GM18868 (cell line): ENCODE measurements at regions not wholly inside any gene's neighbourhood (a gene's known extent, or its start where the extent isn't known, plus 50 kb on each side); places are given as distances from the start of the nearest gene placed in this dataset.

Source experiments
- ATAC-seq: cut with Tn5 transposase; IDR thresholded peaks from one replicate; pipeline ENCODE4 v1.9.1; 2021; ENCODE audit warnings: mild to moderate bottlenecking, moderate library complexity; ENCODE audit not compliant: unreplicated experiment

DNA sequence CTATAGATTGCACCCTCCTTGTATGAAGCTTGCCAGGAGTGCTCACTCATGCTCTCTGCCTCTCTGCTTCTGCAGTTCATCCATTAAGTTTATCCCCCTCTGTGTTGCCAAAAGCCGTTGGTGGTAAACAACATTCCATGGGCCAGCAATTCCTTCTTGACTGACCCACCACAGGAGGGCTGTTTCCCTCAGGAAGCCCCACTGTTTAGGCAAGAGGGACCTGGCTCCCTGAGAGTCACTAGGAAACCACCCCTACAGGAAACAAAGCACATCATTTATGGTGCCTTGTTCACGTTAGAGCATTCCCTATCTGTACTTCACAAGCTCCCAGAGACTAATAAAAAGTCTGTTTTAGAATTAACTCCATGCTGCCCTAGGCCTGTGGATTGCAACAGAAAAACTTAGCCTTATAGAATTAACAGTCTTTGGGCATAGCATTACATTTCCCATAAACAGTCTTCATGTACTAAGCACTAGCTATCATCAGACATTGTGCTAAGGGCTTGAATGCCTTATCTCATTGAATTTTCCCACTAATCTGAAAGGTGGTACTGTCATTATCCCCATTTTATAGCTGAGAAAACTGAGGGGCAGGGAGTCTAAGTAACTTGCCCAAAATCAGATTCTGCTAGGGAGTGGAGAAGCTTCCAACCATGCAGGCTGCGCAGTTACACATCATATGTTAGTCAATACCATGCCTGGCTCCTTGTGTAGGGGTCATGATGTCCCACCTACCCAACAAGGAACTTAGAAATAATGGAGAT, 149.9 kb downstream of the SHQ1 start:
- no peak for ATAC-seq

DNA sequence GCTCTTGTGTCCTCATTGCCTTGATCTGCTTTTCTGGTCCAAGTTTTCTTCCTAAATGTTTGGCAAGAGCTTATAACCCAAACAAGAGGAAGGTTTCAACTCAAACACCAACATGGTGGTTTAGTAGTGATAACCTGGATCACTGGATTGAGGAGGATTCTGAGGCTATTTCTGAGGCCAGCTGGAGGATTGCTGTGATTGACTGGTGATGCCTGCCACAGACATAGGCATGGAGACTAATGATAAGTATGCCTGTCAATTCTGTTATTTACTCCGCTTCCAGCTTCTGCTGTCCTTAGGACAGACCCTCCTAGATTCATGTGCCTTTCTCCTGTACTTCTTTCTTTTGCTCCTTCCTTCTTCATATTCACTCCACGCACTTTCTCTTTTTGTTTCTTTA, 150.5 kb downstream of the SHQ1 start:
- no peak for ATAC-seq

DNA sequence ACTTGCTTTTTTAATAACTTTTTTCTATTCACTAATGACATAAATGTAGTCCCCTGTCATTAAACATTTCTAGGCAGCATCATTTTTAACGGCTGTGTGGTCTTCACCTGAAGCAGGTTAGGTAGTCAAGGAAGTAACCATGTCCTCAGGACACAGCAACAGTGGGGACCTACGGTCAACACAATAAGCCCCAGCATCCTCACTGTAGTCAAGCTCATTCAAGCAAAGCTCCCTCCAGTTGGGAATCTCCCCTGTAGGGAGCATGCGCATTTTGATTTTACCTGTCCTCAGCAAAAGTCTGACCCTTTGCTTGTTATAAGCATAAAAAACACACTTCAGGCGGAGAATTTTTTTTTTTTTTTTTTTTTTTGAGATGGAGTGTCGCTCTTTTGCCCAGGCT, 151.4 kb downstream of the SHQ1 start:
- ATAC-seq: no peak

DNA sequence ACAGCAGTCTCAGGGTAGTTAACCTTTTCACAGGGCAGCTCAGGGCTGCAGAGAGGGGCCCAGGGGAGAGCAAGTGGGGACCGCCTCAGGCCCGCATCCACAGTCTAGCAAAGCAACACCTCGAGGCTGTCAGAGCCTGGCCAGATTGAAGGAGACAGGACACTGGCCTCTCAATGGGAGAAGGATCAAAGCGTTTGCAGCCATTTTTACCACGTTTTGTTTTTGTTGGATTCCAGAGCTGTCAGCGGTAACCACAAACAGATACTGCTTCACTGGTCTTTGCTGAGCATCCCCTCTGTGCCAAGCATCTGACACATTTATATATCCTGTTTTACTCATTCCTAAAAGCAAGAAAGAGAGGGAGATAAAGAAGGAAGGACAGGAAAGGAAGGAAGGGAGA, 153.8 kb downstream of the SHQ1 start:
- no peak for ATAC-seq

DNA sequence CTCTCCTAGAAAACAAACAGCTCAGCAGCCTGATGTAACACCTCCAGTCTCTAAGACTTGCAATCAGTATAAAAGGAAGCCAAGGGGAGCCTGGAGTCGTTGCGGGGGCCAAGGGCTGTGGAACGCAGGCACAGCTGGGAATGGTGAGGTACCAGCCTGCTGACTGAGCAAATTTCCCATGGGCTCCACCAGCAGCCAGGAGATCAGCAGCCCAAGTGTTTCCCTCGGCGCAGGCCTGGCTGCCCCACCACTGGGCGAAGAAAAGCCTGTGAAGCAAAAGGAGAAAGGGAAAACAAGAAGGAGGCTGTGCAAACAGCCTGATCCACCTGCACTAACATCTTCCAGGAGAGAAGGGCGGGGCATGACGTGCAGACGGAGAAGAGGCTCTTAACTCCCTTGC, 155.3 kb downstream of the SHQ1 start:
- ATAC-seq: no peak

DNA sequence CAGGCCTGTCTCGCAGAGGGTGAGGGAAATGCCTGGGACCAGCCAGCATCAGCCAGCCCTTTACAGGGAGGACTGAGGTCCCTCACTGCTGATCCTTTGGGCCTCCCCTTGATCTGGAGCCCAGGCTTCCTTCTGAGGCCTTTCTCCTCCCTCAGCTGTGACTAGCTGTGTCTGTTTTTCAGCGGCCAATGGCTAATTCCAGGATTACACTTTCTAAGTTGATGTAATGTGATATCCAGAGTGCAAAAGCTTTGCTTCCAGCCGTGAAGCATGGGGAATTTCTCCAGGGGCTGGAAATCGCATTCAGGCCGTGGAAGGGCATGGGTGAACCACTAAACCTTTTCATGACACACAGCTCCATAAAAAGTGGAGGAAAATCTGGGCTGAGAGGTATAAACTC, 157.6 kb downstream of the SHQ1 start:
- no peak for ATAC-seq

DNA sequence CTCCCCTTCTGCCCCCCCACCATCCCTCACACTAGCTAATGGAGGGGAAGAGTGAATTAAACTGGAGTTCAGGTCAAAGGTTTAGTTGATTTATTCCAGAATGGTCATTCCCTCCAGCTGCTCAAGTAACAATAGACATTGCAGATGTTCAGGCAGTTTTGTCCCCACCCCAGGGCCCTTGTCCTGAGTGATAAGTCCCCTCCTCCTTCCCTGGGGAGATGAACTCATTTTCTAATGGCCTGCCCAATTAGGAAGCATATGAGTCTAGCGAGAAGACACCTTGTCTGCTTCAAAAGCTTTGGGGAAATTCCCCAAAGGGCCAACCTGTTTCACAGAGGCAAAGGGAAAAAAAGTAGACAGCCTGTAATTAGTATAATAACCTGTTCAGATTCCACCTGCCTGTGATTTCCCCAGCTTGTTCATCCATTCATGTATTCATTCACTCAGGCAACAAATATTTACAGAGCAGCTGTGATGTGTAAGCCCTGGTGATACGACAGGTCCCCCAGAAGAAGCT, 165.3 kb downstream of the SHQ1 start:
- peak; percentile 73 for ATAC-seq

DNA sequence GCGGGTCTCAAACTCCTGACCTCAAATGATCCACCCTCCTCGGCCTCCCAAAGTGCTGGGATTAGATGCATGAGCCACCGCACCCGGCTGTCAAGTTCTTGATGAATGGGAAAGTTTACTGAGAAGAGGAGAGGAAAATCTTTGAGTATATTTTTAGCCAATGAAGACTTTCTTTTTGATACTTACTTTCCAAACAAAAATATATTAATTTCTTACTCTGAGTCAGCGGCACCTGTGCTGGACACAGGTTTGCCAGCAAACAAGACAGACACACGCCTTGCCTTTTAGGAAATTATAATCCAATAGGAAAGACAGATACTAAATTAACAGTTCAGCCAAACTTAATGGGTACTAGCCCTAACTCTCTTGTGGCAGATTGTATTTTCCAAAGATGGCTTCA, 166.6 kb downstream of the SHQ1 start:
- ATAC-seq: no peak

DNA sequence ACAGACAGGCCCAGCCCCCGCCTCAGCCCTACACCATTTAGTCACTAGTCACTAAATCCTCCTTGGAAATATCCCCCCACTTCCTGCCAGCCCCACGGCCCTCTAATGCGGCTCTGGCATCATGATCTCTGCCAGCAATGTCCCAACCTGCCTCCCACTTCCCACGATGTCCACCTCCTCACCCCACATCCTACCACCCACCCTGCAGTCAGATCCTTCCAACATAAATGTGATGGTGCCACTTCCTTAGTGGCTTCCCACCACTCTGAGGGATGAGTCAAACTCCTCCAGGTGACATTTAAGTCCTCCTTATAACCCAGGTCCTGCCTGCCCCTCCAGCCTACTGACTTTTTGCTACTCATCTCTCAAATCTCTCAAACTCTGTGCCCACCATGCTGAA, 167.5 kb downstream of the SHQ1 start:
- ATAC-seq: no peak

DNA sequence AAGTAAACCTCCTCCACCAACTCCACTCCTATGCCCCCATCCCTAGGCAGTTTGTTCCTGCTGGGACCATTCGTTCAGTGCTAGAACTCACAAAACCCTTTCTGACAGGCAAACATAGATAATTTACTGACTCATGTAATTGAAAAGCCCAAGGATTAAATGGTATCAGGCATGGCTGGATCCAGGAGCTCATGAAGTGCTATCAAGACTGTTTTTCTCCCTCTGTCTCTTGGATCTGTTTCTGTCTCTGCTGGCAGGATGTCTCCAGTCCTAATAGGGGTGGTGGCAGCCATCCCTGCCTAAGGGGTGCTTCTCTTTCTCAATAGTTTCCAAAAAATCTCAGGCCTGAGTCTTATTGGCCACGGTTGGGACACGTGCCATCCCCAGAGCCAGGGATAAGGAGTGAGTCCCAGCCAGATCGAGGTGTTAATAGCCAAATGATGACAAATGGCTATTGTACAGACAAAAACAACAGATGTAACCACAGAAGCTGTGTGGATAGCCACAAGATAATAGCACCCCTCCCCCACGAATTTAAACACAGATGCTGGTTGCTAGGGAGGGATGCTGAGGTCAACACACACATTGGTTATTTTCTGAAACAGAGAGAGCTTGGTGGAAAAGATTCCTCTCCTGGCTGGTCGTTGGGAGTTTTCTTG, 168.6 kb downstream of the SHQ1 start:
- ATAC-seq: no peak

DNA sequence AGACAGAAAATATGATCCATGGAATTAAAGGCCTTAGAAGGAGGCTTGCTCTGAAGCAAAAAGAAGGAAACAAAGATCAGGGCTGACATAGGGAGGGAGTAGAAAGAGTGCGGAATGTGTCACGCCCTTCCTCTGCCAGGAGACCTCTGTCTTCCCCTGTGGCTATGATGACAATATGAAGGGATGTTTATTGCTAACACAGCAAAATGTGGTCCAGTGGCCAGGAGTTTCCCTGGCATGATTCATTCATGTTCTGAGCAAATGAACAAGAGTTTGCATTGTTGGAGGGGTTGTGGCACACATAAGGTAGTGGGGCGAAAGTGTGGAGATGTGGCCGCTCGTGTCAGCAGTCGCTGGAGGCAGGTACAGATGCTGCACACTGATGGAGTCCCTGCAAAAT, 169.4 kb downstream of the SHQ1 start:
- ATAC-seq: no peak

DNA sequence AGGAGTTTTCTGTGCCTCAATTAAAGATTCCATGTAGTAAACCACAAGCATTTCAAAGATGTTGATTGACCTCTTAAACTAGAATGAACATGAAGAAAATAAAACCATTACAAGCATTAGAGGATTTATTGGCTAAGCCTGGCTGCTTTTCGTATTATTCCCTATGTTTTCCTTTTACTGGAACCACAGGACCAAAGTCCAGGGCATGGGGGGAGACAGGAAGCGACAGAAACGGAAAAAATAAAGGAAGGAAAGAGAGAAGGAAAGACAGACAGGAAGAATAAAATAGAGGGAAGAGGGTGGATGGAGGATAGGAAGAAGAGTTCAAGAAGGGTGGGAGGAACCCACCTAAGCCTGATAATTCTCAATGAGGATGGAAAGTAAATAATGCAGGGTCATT, 169.9 kb downstream of the SHQ1 start:
- no peak for ATAC-seq

DNA sequence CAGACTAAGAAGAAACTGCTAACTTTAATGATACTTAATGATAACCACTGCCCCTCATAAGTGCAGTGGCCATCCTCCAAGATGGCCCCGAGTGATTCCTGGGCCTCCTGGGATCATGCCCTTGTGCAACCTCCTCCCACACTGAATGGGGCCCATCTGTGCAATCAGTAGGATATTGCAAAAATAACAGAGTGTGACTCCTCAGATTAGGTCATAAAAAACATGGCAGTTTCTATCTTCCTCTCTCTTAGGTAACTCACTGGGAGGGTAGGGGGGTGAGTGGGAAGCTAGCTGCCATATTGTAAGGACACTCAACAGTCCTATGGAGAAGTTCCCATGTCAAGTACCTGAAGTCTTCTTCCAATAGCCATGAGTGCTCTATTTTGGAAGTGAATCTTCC, 173.0 kb downstream of the SHQ1 start:
- ATAC-seq: no peak

DNA sequence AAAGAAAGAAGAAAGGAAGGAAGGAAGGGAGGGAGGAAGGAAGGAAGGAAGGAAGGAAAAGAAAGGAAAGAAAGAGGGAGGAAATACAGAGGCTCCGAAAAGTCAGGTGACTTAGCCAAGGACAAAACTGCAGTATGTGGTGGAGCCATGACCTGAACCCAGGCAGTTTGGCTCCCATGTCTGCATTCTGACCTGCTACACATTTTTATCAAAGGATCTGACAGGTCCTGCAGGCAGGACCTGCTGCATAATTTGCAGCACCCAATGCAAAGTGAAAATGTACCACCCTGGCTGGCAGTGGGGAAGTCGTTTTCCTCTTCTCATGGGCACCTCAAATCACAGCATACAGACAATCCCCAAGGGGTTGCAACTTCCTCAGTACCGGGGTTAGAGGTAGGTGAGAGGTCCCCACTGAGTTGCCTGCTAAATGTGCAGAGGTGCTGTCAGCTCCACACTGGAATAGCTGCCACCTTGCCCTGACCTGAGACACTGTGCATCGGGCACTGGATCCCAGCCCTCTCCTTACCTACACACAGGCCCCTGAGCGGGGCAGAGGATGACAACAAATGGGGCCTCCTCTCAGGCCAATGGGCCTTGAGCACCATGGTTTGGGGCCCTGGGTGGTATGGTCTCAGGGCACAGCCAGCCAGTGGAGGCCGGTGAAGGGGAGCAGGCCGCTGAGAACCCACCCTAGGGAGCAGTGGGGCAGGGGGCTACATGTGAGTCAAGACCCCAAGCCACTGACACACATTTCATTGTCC, 175.1 kb downstream of the SHQ1 start:
- ATAC-seq: no peak

DNA sequence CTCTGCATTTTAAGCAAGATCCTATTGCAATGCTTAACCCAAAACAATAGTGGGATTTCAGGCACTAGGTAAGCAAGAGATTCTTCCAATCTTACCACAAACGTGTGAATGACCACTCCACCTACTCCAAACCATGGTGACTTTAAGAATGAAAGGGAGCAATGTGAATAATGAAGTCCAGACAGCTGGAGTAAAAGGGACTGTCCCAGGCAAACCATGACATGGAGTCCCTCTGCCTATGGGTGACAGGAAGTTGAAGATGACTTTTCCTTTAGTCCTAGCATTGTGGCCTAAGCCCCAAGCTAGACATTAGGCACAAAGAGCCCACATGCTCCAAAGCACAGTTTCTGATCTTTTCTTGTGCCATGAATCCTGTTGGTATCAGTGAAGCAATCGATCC, 179.0 kb downstream of the SHQ1 start:
- no peak for ATAC-seq

DNA sequence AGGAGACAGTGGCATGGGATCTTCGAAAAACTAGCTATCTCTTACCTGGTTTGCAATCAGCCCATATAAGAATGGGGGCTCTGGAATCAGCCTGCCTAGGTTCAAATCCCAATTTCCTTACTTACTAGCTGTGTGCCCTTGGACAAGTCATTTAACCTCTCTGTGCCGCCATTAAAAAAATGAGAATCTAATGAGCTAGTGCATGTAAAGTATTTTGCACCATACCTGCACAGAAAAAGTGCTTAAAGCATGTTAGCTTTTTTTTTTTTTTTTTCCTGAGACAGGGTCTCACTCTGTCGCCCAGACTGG, 181.8 kb downstream of the SHQ1 start:
- ATAC-seq: no peak

DNA sequence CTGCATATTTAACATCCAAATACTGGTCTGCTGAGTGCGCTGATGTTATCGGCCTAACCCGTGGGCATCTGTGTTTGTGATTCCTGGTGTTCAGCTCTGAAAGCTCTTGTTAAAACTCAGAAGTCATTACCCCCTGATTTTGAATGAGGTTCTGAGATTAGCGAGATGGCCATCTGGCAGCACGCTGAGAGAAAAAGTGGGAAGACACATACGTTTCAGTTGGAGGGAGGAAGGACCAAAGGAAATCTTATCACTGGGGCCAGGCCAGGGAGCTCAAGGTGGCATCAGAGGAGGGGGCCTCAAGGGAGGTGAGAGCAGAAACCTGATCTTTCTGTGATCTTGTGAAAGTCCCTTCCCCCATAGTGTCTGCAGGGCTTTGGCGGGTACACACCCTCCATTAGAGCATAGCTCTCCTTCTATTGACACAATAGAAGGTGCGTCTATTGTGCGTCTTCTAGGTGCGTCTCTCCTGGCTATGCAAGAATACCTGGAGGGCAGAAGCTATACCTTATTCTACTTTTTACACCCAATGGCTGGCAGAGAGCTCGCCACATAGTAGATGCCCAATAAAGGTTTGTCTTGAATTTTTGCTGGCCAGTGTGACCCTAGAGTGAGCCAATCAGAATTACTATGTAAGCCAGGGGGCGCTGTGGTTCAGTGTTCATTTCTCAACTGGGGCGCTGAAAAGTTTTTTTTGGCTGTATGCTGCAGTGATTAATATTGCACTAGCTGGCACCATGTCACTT, 182.4 kb downstream of the SHQ1 start:
- peak; percentile 63 for ATAC-seq

DNA sequence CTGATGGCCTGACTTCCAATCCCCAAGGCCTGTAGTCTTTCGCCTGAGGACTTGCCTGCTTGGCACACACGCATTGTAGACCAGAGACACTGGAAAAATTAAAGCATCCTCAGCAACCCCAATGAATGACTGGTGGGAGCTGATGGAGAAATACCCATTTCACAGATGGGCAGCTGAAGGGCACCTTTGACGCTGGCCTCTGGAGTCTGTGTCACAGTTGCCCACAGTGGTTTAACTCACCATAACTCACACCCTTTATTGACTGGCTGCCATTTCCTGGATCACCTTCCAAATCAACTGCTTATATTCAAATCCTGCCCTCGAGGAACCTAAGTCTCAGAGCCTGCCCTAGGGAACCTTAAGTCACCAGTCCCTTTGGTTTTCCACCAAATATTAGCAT, 183.1 kb downstream of the SHQ1 start:
- no peak for ATAC-seq

DNA sequence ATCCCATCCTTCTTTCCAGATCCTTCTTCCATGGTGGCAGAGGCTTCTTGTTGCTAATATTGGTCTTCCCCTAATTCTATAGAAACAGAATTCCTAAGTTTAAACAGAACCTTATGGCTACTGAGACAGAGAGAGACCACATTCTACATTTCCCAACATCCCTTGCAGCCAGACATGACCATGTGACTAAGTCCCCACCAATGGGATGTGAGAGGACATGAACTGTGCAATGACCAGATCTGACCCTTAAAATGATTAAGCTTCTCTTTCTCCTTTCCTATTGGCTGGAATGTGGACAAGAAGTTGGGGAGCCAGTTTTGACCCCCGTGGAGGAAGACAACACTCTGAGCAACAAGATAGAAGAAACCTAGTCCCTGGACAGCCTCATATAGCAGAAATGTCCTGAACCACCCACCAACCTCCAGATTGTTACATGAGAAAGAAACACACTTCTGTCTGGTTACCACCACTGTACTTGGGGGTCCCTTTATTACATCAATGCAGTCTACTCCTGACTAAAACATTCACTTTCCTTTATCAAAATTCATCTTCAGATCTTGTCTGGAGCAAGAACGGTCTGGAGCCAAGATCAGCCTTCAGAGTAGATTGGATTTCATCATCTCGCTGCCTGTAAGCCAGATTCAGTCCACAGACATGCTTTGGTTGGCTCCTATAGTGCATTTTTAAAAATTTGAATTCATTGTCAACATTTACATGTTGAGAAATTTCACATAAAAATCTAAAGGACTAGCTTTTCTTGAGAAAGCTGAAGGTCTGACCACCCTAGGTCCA, 183.9 kb downstream of the SHQ1 start:
- ATAC-seq: no peak

DNA sequence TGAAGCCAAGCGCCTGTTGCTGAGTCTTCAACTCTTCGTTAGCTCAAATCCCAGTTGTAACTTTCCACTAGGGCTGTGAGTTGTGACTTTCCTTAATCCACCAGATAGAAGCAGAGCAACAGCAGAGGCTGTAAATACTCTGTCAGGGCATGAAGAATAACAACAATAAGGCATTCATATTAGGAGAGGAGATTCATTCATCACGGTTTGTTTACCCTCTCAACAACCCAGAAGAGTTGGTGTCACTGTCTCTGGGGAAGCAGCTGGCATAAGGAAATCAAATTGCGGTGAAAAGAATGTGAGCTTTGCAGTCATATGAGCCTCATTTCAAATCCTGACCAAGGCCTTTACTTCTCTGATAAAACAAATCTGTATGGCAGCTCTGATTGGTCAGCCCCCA, 184.8 kb downstream of the SHQ1 start:
- no peak for ATAC-seq

DNA sequence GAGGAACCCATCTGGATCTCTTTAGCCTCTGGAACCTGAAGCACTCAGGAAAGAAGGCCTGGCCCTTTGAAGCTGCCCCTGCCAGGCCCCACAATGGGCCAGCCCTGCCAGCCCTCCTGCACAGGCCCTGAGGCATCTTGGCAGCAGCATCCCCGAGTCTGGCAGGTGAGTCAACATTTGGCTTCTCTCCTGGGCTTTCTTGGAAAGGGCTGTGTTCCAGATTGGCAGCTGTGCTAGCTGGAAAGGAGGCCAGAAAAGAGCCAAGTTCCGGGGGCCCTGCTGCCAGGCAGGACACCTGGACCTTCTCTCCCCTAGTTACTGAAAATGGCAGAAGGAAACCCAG, 187.2 kb downstream of the SHQ1 start:
- ATAC-seq: no peak
